GM12892 (cell line): ENCODE measurements at regions not wholly inside any gene's neighbourhood (a gene's known extent, or its start where the extent isn't known, plus 50 kb on each side); places are given as distances from the start of the nearest gene placed in this dataset.

Experiments
- DNase-seq: peaks from one replicate; pipeline ENCODE4 v3.0.0; 2011; ENCODE audit not compliant: insufficient read length
- FAIRE-seq: peaks from 2 replicates; lab custom pipeline; 2011; peaks lifted over from hg19 to GRCh38; lab: Jason Lieb, UNC
- POLR2A ChIP-seq: IDR thresholded peaks from 2 replicates; pipeline ENCODE4 v1.6.1; 2011; ENCODE audit warnings: low read depth, low read length, control low read depth
- POLR2AphosphoS5 ChIP-seq: IDR thresholded peaks from 2 replicates; pipeline ENCODE4 v1.6.1; 2011; ENCODE audit warnings: low read depth, low read length, control low read depth
- TAF1 ChIP-seq: IDR thresholded peaks from 2 replicates; pipeline ENCODE4 v1.6.1; 2011; ENCODE audit warnings: low read depth, mild to moderate bottlenecking, control low read depth, low read length, borderline replicate concordance

DNA sequence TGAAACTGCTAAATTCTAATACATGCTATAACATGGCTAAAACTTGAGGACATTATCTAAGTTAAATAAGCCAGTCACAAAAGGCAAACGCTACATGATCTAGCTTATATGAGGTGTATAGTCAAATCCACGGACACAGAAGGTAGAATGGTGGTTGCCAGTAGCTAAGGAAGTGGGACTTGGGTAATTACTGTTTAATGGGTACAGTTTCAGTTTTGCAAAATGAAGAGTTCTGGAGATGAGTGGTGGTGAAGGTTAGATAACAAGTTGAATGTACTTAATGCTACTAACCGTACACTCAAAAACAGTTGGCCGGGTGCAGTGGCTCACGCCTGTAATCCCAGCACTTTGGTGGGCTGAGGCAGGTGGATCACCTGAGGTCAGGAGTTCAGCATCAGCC lies 644.5 kb upstream of the DIPK2B start:
- TF ChIP-seq TAF1 (no peak), POLR2AphosphoS5 (no peak)
- no peak for FAIRE-seq
- DNase-seq: no peak

DNA sequence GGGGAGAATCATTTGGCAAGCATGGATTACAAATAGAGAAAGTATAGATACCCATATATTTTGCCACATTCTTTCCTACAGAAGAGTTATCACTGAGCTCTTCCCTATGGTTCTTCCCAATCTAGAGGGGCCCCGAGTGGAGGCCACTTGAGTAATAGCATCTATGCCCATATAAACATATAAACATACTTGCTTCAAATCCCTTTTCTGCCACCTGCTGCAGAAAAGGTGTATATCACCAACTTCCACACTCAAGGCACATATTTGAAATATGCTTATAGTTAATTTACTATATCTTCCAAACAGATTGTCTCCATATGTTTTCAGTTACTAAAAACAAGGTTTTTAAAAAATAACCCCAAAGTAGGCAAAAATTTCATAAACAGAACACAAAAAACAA lies 642.8 kb upstream of the DIPK2B start:
- no peak for TF ChIP-seq POLR2AphosphoS5
- TF ChIP-seq TAF1: no peak
- no peak for TF ChIP-seq POLR2A
- no peak for DNase-seq
- FAIRE-seq: no peak

DNA sequence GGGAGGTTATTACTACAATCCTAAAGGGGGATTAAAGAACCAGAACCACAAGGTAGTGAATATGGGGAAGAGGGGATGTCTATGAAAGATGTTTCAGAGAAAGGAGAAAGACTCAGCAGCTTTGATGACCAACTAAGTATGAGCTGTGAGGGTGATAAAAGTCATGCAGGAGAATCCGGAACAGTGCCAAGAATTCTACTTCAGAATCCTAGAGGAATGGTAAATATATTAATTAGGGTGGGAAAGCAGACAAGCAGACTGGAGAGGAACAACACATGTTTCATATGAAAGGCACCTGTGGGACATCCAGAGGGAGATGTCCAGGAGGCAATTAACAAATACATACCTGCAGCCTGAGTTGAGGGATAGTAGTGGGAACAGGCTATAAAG lies 642.2 kb upstream of the DIPK2B start:
- FAIRE-seq (no peak), DNase-seq (no peak)
- TF ChIP-seq POLR2A: no peak
- TF ChIP-seq TAF1: no peak
- no peak for TF ChIP-seq POLR2AphosphoS5

DNA sequence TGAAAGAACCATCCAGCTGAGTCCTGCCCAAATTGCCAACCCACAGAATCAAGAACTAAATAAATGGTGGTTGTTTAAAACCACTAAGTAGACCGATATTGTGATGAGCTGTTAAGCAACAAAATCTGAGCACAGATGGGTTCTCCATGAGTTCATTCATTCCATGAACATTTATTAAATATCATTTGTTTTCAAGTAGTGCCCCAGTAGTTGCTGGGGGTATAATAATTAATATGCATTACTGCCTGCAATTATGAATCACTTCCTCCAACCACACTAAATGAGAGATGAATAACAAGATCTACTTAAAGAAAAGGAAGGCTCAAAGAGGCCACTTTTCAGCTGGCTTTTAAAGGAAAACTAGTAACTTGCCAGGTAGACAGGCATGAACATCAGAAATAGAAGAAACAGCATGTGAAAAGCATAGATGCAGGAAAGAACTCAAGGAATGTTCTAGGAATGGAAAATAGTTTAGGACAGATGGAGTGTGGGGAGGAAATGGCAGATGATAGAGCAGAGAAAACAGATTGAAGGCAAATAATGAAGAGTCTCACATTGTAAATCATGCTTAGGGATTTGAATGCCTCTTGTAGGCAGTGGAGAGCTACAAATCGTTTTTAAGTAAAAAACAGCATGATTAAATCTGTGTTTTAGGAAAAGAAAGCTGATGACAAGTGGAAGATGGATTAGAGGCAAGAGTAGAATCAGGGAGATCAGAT lies 641.7 kb upstream of the DIPK2B start:
- FAIRE-seq (no peak), DNase-seq (no peak)
- no peak for TF ChIP-seq POLR2A
- TF ChIP-seq TAF1: no peak
- no peak for TF ChIP-seq POLR2AphosphoS5

DNA sequence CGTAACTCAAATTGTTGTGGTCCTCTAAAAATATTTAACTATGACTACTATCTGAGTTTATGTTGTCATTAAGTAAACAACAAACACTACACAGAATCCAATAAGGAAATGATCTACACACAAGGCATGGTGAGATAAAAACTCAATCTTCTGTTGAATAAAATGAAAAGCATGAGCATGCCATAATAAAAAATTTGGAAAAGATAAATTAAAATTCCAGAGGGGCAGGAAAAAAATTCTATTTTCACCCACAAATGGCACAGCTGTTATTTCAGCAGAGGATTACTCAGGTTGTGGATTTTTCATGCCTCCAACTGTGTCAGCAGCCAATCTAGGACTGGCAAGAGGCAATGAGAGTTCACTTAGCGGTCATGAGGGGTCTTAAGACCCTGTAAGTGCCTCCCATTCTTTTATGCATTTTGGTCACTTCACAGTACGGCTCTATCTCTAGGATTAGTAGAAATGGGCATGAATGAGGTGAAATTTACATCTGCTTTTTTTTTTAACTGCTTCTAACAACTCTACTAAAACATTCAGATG lies 639.8 kb upstream of the DIPK2B start:
- no peak for DNase-seq
- FAIRE-seq: no peak
- TF ChIP-seq POLR2A (no peak), POLR2AphosphoS5 (no peak), TAF1 (no peak)

DNA sequence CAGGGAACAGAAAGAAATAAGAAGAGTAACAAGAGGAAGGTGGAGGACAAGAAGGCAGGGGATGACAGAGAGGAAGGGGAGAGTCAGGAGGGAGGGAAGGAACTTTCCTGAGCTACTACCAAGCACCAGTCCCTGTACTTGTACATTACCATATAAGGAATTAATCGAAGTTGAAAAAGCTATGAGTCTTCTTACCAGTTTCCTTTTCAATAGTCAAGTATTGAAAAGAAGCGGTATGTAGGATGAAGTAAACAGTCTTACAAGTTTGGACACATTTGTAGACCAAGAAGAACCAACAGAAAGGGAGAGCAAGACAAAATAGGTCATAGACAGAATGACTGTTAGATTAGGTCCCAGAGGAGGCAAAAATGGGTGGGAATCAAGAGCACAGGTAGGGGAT lies 629.7 kb upstream of the DIPK2B start:
- no peak for FAIRE-seq
- no peak for TF ChIP-seq POLR2A
- DNase-seq: no peak

DNA sequence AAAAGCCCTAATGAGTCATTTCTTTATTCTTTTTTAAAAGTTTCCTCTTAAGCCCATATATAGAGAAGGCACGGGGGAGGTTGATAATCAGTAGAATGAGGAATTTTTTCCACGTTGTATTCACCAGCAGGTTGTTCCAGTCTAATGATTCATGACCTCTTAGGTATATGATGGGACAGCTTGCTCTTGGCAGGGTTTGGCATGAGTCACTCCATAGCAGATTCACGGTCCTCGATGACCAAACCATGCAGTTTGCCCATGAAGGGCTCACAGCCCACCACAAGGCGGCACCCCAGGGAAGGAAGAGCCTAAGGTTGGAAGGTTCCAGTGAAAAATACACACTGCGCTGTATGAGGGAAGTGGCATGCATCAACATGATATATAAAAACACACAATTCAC lies 623.8 kb upstream of the DIPK2B start:
- no peak for TF ChIP-seq POLR2A
- no peak for TF ChIP-seq TAF1
- TF ChIP-seq POLR2AphosphoS5: no peak
- FAIRE-seq (peak; percentile 66), DNase-seq (no peak)

DNA sequence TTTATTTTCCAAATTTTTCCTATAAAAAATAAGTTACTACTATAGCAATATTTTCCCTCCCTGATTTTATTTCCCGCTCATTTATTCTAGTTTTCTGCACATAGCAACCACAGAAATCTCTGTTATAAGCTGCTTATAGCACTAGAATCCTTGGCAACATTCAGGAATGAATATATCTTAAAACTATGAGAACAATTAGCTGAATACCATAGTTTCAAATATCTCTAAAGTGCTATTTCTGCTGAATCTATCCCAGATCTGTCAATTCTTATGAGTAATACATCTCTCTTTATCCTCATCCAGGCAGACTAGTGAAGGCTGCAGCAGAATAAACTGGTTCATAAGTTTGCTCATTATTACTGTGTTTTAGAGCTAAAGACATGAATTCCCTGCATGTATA lies 622.9 kb upstream of the DIPK2B start:
- TF ChIP-seq TAF1 (no peak), POLR2AphosphoS5 (no peak), POLR2A (no peak)
- no peak for FAIRE-seq
- no peak for DNase-seq

DNA sequence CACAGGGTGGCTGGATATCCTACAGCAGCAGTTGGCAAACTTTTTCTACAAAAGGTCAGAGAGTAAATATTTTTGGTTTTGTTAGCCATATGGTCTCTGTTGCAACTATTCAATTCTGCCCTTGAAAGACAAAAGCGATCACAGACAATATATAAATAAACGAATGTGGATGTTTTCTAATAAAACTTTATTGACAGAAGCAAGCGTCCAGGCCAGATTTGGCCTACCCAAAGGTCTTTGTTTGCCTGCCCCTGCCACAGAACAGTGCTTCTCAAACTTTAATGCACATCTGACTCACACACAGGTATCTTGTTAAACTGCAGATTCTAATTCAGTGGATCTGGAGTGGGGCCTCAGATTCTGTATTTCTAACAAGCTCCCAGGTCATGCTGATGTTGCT lies 621.4 kb upstream of the DIPK2B start:
- no peak for FAIRE-seq
- TF ChIP-seq TAF1 (no peak), POLR2A (no peak), POLR2AphosphoS5 (no peak)
- DNase-seq: no peak

DNA sequence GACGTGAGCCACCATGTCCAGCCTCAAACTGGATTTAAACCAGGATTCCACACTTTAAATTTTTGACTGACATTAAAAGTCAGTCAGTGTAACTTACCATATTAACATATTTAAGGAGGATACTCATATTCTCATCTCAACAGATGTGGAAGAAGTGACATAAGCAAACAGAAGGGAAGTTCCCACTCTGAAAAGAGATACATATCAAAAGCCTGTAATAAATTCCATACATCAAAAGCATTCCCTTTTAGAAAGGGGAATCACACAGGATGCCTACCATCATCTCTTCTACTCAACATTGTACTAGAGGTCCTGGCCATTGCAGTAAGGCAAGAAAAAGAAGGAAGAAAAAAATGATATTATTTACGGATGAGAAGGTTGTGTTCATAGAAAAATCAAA lies 618.2 kb upstream of the DIPK2B start:
- no peak for TF ChIP-seq POLR2AphosphoS5
- TF ChIP-seq TAF1: no peak
- no peak for TF ChIP-seq POLR2A
- DNase-seq (no peak), FAIRE-seq (no peak)

DNA sequence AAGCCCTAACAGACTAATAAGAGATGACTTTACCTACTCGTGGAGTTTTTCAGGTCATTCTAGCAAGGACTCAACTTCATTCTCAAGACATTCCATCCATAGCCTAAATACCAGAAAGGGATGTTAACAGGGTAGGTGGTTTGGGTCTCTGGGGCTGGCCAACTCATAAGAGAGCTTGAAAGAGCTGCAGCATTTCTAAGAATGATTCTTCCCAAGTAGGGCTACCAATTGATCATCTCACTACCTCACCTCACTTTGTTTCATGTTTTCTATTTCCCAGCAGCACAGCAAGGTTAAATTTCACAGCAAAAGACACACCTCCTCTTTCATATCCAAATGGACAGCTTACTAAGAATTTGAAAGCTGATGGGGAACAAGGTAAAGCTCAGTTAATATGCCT lies 614.8 kb upstream of the DIPK2B start:
- no peak for FAIRE-seq
- no peak for TF ChIP-seq TAF1
- TF ChIP-seq POLR2A: no peak
- TF ChIP-seq POLR2AphosphoS5: no peak
- DNase-seq: no peak

DNA sequence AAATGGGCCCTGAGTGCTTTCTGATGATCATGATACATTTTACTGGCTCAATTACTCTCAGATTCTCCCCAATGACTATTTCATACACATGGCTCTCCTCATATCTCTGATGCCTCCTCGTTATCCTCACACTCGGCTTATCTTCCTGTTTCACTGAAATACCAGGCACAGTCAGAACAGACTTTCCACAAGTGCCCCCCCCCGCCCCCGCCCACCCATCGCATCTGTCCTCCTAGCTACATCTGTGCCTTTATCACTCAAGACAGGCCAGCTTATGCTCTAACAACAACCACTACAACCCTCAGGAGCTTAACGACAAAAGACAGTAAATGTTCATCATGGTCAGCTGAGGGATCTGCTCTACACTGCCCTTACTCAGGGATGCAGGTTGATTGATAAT lies 610.6 kb upstream of the DIPK2B start:
- TF ChIP-seq POLR2A (no peak), TAF1 (no peak), POLR2AphosphoS5 (no peak)
- no peak for DNase-seq
- FAIRE-seq: no peak
